ENCODE measurements at regions not wholly inside any gene's neighbourhood (a gene's known extent, or its start where the extent isn't known, plus 50 kb on each side); places are given as distances from the start of the nearest gene placed in this dataset.

DNA sequence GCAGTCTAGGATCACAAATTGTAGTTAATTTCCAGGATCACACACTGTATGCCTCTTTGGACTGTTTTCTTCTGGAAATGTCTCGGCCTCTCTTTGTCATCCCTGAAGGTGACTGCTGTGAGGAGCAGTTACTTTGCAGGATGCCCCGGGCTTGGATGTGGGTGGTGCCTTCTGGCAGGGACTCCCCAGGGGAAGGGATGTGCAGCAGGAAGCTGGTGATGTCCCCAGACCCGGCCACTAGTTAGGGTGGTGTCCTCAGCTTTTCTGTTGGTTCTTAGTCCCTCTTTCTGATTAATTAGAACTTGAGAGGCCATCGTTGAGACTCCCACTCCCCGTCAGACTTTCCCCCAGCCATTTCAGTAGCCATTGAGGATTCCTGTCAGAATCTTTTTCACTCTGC, 286.6 kb upstream of the HDAC4 start:
- DNase-seq, result no peak
- H3K27ac ChIP-seq, result no peak overlapping the region
- no peaks in the 10 kb centered on the region for H3K4me1 ChIP-seq
- H3K9me3 ChIP-seq (replicated peaks), result no peaks in the 10 kb centered on the region; the same call in 1 of the 2 replicates
- H3K36me3 ChIP-seq, result no peaks in the 10 kb centered on the region
- no peak overlapping the region for H3K4me3 ChIP-seq
- peaks cover 16% of the 10 kb centered on the region for H3K27me3 ChIP-seq

DNA sequence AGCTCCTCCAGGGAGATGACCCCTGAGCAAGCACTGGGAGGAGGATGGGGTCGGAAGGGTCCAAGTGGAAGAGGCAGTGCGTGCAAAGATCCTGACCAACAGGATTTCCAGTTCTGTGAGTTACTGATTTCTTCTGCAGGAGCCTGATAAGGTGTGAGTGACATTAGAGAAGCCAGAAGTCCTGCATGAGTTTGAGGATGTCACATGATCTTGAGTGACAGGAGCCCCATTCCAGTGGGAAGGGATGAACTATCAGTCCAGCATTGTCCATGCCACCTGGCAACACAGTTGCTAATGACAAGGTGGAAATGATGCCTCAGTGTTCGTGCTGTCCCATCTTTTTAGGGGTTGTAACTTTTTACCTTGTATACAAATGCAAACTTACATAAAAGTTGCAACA, 285.1 kb upstream of the HDAC4 start:
- Histone ChIP-seq H3K27me3 (peaks cover 11% of the 10 kb centered on the region; the same call in 1 of the 2 replicates), H3K27ac (no peak overlapping the region)
- no peak for DNase-seq

DNA sequence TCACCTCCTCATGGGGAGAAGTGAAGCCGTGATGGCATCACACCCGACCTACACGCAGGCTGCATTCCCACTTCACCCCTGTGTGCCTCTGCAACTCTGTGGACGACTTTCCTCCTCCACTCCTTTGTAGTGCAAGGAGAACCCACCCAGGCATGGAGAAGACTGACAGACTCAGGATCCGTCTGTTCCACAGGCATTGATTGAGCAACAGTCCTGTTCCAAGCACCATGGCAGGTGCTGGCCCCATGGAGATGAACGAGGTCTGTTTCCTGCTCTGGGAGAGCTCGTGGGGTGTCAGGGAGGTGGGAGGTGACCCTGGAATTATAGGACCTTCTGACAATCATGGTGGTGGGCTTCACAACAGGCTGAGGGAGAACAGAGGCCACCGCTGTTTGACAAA, 284.7 kb upstream of the HDAC4 start:
- no peak overlapping the region for H3K27ac ChIP-seq
- no peaks in the 10 kb centered on the region for H3K36me3 ChIP-seq
- H3K4me3 ChIP-seq, result no peak overlapping the region
- H3K9me3 ChIP-seq (replicated peaks), result no peaks in the 10 kb centered on the region; the same call in 1 of the 2 replicates
- H3K27me3 ChIP-seq, result peaks cover 11% of the 10 kb centered on the region; the same call in 1 of the 2 replicates
- H3K4me1 ChIP-seq, result no peaks in the 10 kb centered on the region
- DNase-seq, result no peak

More for the DNA sequence above, 285.1 kb upstream of the HDAC4 start:
- Histone ChIP-seq H3K9me3 (replicated peaks) (no peaks in the 10 kb centered on the region; the same call in 1 of the 2 replicates), H3K36me3 (no peaks in the 10 kb centered on the region), H3K4me3 (no peak overlapping the region), H3K4me1 (no peaks in the 10 kb centered on the region)

DNA sequence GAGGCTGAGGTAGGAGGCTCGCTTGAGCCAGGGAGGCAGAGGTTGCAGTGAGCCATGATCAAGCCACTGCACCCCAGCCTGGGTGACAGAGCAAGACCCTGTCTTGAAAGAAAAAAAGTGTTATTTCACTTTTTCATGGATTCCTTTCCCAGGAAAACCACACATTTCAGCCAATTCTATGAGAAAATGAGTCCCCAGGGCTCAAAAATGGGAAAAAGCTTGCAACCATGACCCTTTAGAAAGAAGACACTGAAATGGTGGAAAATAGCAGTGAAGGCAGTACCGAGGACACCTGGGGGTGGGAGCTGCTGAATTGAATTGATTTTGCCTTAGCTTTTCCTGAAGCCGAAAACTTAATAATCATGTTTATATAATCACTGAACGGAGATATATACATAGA, 284.2 kb upstream of the HDAC4 start:
- Histone ChIP-seq H3K36me3 (no peaks in the 10 kb centered on the region), H3K9me3 (replicated peaks) (no peaks in the 10 kb centered on the region; the same call in 1 of the 2 replicates)

DNA sequence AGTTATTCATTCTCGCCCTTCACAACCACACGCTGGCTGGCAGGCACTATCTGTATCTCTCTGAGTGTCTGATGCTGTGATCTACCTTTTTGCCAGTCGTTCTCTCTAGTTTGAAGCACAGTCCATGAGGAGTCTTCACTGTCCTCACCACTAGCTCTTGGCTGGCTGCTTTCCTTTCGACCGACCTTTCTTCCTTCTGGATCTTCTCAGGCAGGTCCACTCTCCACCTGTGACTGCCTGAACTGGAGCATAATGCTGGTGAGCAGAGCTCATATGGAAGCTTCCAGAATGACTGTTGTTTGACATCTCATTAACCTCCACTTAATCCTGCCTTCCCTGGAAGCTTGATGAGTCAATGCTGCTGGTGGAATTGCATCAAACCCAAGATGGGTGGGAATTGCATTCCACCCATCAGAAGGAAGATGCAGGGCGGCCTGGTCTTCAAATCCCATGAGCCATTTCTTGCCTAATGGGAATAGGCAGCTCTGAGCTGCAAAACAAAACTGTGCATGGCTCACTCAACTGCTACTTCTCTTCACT, 283.5 kb upstream of the HDAC4 start:
- DNase-seq, result no peak

More for the DNA sequence above, 284.2 kb upstream of the HDAC4 start:
- Histone ChIP-seq H3K27me3 (peaks cover 11% of the 10 kb centered on the region; the same call in 1 of the 2 replicates), H3K4me3 (no peak overlapping the region), H3K27ac (no peak overlapping the region), H3K4me1 (no peaks in the 10 kb centered on the region)
- DNase-seq, result no peak

DNA sequence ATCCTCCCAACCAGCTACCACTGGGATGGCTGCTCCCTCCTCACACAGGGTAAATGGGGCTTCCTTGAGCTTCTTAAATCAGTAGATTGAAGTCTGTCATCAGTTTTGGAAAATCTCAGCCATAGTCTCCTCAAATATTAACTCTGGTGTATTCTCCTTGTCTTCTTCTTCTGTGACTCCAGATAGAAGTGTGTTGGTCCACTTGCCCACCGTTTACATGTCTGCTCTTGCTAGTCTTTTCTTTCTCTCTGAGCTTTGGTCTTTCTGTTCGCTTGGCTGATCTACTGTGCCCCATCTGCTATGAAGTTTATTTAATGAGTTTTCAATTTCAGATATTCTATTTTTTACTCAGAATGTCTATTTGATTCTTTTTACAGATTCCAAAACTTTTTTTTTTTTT, 281.7 kb upstream of the HDAC4 start:
- H3K27ac ChIP-seq, result no peak overlapping the region
- no peak overlapping the region for H3K4me3 ChIP-seq
- no peaks in the 10 kb centered on the region; the same call in 1 of the 2 replicates for H3K9me3 ChIP-seq (replicated peaks)
- H3K36me3 ChIP-seq, result no peaks in the 10 kb centered on the region
- H3K27me3 ChIP-seq, result peaks cover 17% of the 10 kb centered on the region; the same call in 1 of the 2 replicates
- no peaks in the 10 kb centered on the region for H3K4me1 ChIP-seq
- DNase-seq, result no peak

More for the DNA sequence above, 283.5 kb upstream of the HDAC4 start:
- Histone ChIP-seq H3K27me3 (peaks cover 13% of the 10 kb centered on the region; the same call in 1 of the 2 replicates), H3K36me3 (no peaks in the 10 kb centered on the region), H3K4me1 (no peaks in the 10 kb centered on the region), H3K4me3 (no peak overlapping the region), H3K9me3 (replicated peaks) (no peaks in the 10 kb centered on the region; the same call in 1 of the 2 replicates), H3K27ac (no peak overlapping the region)

DNA sequence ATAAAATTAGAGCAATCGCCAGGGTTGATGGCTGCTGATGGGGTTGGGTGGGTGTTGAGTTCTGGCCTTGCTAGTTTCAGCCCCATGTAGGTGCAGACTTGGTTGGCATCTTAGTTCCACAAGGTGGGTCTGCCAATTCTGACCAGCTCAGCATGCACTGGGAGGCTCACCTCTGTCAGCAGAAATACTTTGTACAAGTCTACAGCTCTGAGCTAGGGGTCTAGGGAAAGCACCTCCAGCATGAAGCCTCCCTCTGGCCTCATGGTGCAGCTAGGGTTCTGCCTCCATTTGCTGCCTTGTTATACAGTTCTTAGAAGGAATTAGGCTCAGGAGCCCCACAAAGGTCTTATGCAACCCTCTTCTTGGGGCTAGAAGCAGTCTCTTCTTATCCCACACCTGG, 278.9 kb upstream of the HDAC4 start:
- no peaks in the 10 kb centered on the region; the same call in 1 of the 2 replicates for H3K9me3 ChIP-seq (replicated peaks)
- H3K4me3 ChIP-seq, result no peak overlapping the region
- peaks cover 17% of the 10 kb centered on the region; the same call in 1 of the 2 replicates for H3K27me3 ChIP-seq
- no peak for DNase-seq
- H3K36me3 ChIP-seq, result no peaks in the 10 kb centered on the region
- H3K4me1 ChIP-seq, result no peaks in the 10 kb centered on the region
- H3K27ac ChIP-seq, result no peak overlapping the region

DNA sequence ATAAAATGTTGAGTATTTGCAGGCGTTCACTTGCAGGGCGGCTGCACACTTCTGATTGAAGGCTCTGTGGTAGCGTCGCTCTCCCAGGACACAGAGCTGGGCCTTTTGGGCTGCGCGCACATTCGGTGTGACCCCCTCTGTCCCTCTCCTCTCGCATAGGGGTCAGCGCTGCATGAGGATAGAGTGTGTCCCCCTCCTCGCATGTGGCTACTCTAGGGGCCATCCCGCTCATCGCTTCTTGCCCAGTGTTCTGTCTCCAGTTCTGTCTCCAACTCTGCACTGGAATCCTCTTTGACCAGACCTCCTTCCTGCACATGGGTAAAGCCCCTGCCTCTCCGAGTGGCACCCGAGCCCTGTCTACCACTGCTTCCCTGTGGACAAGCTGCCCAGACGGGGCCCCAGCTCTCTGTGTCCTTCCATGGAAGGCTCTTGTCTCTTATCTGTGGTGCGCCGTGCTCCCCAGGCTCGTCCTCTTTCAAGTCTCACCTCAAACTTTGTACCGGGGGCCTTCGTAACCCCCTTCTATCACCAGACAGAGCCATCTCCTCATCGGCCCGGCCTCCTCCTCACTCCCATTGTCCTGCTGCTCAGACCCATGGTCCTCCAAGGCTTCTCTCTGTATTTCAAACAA, 278.0 kb upstream of the HDAC4 start:
- no peak overlapping the region for H3K4me3 ChIP-seq
- no peak overlapping the region for H3K27ac ChIP-seq
- no peaks in the 10 kb centered on the region; the same call in 1 of the 2 replicates for H3K9me3 ChIP-seq (replicated peaks)
- H3K27me3 ChIP-seq, result peaks cover 11% of the 10 kb centered on the region; the same call in 1 of the 2 replicates
- no peaks in the 10 kb centered on the region for H3K36me3 ChIP-seq
- no peak for DNase-seq
- no peaks in the 10 kb centered on the region for H3K4me1 ChIP-seq

DNA sequence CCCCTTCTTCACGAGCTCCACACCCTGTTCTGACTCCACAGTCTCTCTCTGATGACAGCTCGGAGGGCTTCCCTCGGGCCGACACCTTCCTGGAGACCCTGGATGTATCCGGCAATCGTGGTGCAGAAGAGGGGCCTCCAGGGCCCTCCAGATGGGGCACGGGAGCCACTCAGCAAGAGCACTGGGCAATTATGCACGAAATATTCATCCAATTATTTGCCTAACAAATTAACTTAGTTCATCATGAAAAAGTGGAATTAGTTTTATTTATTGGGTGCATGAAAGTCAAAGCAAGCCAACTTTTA, 277.3 kb upstream of the HDAC4 start:
- Histone ChIP-seq H3K4me1 (no peaks in the 10 kb centered on the region), H3K9me3 (replicated peaks) (no peaks in the 10 kb centered on the region), H3K27ac (no peak overlapping the region), H3K4me3 (no peak overlapping the region), H3K27me3 (peaks cover 12% of the 10 kb centered on the region; the same call in 1 of the 2 replicates), H3K36me3 (no peaks in the 10 kb centered on the region)
- DNase-seq, result no peak

DNA sequence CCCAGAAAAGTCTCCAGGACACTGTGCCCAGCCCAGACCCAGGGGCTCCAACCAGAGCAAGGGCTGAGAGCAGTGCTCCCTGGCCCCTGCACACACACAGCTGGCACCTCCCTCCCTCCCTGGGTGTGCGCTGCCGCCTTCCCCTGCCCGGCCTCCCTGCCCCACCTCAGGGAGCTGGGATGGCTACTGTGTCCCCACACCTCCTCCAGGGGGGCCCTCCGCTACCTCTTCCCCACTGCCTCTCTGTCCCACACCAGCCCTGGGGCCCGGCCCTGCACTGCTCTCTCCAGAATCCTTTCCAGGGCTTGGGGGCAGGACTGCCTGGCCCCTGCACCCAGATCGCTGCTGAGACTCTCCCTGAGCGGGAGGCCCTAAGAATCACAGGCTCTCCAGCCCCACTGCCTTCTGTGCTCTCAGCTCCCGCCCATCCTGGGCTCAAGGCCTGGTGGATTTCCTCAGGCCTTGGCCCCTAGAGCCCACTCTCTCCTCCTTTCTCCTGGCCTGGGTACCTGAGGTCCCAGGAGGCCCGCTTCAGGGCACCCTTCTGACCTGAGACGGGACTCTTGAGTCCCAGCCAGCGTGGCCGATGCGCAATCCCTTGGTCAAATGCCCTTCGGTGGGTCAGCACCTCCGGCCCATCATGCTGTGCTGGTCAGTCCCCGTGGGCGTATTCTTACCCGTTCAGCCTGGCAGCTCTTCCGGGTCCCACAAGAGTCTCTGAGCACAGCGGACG, 276.8 kb upstream of the HDAC4 start:
- no peak for DNase-seq
- H3K4me3 ChIP-seq, result no peak overlapping the region
- no peak overlapping the region for H3K27ac ChIP-seq
- no peaks in the 10 kb centered on the region for H3K36me3 ChIP-seq
- H3K27me3 ChIP-seq, result peaks cover 12% of the 10 kb centered on the region; the same call in 1 of the 2 replicates
- H3K4me1 ChIP-seq, result no peaks in the 10 kb centered on the region
- no peaks in the 10 kb centered on the region for H3K9me3 ChIP-seq (replicated peaks)

DNA sequence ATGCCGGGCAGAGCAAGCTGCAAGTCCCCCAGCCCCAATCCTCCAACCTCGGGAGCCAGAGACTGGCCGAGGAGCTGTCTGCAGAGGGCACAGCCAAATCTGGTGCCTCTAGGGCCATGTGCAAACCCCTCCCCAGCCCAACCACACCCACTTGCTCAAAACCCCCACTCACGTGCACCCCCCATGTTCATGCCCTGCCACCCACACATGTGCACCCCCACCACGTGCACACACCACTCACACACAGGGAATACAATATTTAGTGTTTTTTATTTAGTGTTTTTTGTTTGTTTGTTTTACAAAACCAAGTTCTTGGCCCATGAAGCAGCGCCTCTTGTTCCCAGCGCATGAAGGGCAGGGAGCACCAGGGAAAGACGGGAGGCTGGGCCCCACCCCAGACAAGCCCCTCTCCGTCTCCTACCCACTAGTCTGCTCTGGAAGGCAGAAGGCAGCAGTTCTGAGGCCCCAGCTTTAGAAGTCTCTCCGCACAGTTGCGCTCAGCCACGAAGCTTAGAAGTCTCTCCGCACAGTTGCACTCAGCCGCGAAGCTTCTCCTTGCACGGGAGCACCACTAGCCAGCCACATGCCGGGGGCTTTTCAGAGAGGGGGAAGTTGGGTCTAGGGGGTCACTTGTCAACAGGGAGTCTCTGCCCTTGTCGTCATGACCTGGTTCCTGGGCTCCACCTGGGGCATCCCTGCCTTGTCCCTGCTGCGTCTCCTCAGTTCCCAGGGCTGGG, 276.1 kb upstream of the HDAC4 start:
- Histone ChIP-seq H3K4me1 (no peaks in the 10 kb centered on the region), H3K36me3 (no peaks in the 10 kb centered on the region), H3K27me3 (peaks cover 12% of the 10 kb centered on the region; the same call in 1 of the 2 replicates), H3K9me3 (replicated peaks) (no peaks in the 10 kb centered on the region), H3K27ac (no peak overlapping the region), H3K4me3 (no peak overlapping the region)
- DNase-seq, result no peak

DNA sequence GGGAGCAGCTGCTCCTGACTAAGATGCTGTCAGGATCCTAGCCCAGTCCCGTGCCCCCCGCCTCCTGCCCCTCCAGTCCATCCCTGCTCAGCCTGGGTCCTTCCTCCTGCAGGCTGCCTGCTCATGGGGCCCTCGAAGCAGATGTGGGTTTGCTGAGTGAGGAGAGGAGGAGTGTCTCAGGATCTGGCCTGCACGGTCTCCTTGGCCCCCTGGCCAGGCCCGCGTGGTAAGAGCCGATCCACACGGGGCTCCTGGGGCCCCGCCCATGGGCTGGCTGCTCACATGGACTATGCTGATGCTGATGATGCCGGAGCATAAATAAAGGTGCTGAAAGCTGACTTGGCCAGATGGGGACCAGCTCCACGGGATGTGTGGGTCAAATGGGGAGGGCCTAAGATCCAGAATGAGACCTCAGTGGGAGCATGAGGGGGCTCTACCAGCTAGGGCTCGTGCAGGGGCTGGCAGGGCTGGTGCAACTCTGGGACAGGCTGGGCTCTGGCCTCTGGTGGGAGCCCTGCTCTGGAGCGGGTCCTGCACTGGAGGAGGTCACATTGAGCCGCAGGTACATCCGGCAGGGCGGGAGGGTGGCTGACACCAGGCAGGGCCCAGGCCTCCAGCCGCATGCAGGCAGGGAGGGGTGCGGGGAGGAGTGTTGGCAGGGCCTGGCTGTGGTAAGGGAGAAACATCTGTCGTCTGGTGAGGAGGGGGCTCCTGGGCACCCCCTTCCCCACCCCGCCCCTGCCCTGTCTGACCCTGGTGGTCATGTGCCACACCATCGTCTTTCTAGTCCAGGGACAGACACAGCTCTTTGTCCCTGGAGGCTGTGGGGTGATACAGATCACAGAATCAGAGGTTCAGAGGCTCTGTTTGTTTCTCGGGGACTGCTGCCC, 275.3 kb upstream of the HDAC4 start:
- Histone ChIP-seq H3K27me3 (peaks cover 12% of the 10 kb centered on the region; the same call in 1 of the 2 replicates), H3K4me1 (no peaks in the 10 kb centered on the region), H3K27ac (no peak overlapping the region), H3K36me3 (no peaks in the 10 kb centered on the region), H3K4me3 (no peak overlapping the region), H3K9me3 (replicated peaks) (no peaks in the 10 kb centered on the region)
- DNase-seq, result no peak

DNA sequence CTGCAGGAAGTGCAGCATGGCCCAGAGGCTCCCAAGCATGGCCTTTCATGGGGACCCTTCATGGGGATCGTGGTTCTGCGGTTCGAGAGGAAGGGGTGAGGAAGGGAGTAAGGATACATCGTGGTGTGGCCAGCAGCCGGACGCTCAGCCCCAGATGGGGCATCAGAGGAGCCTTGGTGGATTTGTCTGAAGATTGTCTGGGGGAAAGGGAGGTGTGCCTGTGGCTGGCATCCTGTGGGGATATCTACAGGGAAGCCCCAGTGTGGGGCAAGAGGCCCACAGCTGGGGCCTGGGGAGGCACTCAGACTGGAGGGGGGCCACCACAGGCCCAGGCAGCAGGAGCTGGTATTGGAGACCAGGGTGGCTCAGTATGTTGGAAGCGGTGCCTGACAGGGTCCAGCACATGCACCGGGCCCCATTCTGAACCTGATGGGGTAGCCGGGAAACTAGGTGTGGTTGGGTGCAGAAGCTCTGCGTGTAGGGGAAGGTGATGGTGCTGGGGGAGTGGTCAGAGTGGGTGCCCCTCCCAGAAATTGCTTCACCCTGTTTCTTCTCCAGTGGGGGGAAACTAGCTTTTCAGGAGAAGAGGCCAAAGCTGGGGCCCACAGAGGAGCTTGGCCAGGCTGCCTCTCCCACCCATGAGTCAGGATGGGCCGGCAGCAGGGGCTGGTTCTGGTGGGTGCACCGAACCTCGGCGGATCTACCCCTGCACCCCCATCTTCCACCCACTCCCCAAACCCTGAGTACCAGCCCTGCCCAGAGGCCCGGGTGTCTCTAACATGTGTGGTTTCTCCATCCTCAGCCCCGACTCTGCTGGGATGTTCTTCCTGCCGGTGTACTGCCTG, 274.4 kb upstream of the HDAC4 start:
- Histone ChIP-seq H3K27ac (no peak overlapping the region), H3K4me1 (no peaks in the 10 kb centered on the region), H3K27me3 (peaks cover 12% of the 10 kb centered on the region; the same call in 1 of the 2 replicates), H3K36me3 (no peaks in the 10 kb centered on the region), H3K9me3 (replicated peaks) (no peaks in the 10 kb centered on the region), H3K4me3 (no peak overlapping the region)
- no peak for DNase-seq
